IgD-negative memory B cell (primary cell): ENCODE measurements at regions not wholly inside any gene's neighbourhood (a gene's known extent, or its start where the extent isn't known, plus 50 kb on each side); places are given as distances from the start of the nearest gene placed in this dataset.
A peak's percentile ranks its signal among the peaks of the same experiment; 100 is the strongest.
"Not testable (repeated sequence)": the region's sequence is repeated elsewhere in the genome, so short reads cannot be mapped to it uniquely, and the experiment has no call there.

Experiments
- H3K27ac Mint-ChIP-seq, 3 donors: one replicate each; pipeline ENCODE4 v1.8.0; 2020 to 2022; ENCODE audit warnings: mild to moderate bottlenecking in 3 of 3, mixed read lengths in 3 of 3, moderate library complexity in 1 of 3
- H3K27me3 Mint-ChIP-seq: one replicate; pipeline ENCODE4 v1.8.0; 2021; ENCODE audit warnings: mixed read lengths
- H3K36me3 Mint-ChIP-seq: one replicate; pipeline ENCODE4 v1.8.0; 2020; ENCODE audit warnings: mild to moderate bottlenecking, mixed read lengths
- H3K4me1 Mint-ChIP-seq, 3 donors: one replicate each; pipeline ENCODE4 v1.8.0; 2020 to 2022; ENCODE audit warnings: mixed read lengths in 3 of 3, mild to moderate bottlenecking in 1 of 3
- H3K4me3 Mint-ChIP-seq, 4 donors: one replicate each; pipeline ENCODE4 v1.8.0; 2020 to 2022; ENCODE audit warnings: mild to moderate bottlenecking in 4 of 4, mixed read lengths in 4 of 4, moderate library complexity in 3 of 4
- H3K9me3 Mint-ChIP-seq, 3 donors: one replicate each; pipeline ENCODE4 v1.8.0; 2020 to 2021; ENCODE audit warnings: mixed read lengths in 3 of 3, mild to moderate bottlenecking in 1 of 3

GRCh38 chr3:127085576-127085975 is 102.7 kb downstream of the PLXNA1 start:
- peaks cover 23% of the 10 kb centered on the region for H3K27me3 Mint-ChIP-seq
- peaks cover 3% of the 10 kb centered on the region for H3K36me3 Mint-ChIP-seq

DNA sequence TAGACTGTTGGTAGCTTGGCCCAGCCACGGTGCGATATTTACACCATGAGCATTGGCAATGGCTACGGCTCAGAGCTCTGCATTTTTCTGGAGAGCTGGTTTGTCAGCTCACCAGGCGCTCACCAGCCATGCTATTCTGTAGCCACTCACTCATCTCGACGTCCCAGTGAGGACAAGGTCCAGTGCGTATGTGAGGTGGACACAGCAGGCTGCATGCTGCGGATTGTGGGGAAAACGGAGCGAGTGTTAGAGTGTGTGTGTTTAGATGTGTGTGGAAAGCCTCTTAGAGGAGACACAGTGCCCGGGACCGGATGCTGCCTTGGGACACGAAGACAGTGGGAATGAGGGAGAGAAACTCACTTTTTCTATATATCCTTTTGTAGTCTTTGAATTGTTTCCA is 103.7 kb downstream of the PLXNA1 start:
- not testable (repeated sequence) for H3K9me3 Mint-ChIP-seq, H3K27ac Mint-ChIP-seq, H3K4me3 Mint-ChIP-seq, H3K4me1 Mint-ChIP-seq, H3K36me3 Mint-ChIP-seq
- H3K27me3 Mint-ChIP-seq = peaks cover 23% of the 10 kb centered on the region

More at GRCh38 chr3:127085576-127085975, 102.7 kb downstream of the PLXNA1 start:
- Mint-ChIP-seq H3K4me1 (no peaks in the 10 kb centered on the region), H3K4me3 (no peak overlapping the region), H3K9me3 (peaks cover 0 to 3% (median 0%) of the 10 kb centered on the region in 3 donors), H3K27ac (no peak overlapping the region)

- H3K27ac Mint-ChIP-seq = no peak overlapping the region
- H3K9me3 Mint-ChIP-seq = peaks cover 0 to 3% (median 0%) of the 10 kb centered on the region in 3 donors
- H3K4me3 Mint-ChIP-seq = no peak overlapping the region
- H3K4me1 Mint-ChIP-seq = no peaks in the 10 kb centered on the region
- peaks cover 5% of the 10 kb centered on the region for H3K36me3 Mint-ChIP-seq
- H3K27me3 Mint-ChIP-seq = peaks cover 28% of the 10 kb centered on the region
Observed at GRCh38 chr3:127087441-127087840, 104.5 kb downstream of the PLXNA1 start.

DNA sequence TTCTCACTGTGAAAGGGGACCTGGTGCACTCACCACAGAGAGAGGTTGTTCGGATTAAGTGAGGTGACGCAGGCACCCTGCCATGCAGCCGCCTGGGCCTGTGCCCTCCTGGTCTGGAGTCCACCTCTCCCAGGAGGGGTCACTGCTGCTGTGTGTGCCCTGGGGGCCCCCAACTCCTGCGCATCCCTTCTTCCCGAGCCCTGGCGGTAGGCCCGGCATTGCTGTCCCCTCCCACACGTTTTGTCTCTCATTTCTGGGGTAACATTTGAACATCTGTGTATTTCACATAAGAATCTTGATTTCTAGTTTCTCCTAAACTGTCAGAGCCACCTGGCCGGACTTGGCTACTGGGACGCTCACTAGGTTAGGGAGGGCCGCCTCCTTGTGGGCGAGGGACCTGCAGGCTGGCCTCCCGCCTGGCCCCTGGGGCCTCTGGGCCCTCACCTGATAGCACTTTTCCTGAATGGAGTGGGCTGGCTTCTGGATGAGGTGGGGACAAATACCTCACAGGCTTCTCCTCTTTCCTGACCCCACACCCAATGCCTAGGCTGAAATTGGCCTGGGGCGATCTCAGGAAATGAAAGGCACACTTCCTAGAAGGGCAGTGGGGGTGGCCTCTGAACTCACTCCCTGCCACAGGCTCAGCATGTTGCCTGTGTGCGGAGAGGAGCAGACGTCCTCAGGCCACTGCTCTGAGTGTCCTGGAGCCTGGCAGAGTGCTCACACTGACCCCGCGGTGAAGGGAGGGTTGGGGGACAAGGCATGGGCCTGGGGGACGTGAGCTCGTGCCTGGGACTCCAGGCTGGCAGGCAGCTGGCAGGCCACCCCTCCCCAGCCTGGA is 104.2 kb upstream of the PRR23E start:
- no peak overlapping the region for H3K27ac Mint-ChIP-seq
- peaks cover 0 to 3% (median 0%) of the 10 kb centered on the region in 3 donors for H3K9me3 Mint-ChIP-seq
- peaks cover 3% of the 10 kb centered on the region for H3K36me3 Mint-ChIP-seq
- no peaks in the 10 kb centered on the region for H3K4me1 Mint-ChIP-seq
- H3K4me3 Mint-ChIP-seq = no peak overlapping the region
- peaks cover 24% of the 10 kb centered on the region for H3K27me3 Mint-ChIP-seq

- peaks cover 0 to 3% (median 0%) of the 10 kb centered on the region in 3 donors for H3K9me3 Mint-ChIP-seq
- H3K27ac Mint-ChIP-seq = no peak overlapping the region
- no peaks in the 10 kb centered on the region for H3K4me1 Mint-ChIP-seq
- H3K4me3 Mint-ChIP-seq = no peak overlapping the region
- H3K36me3 Mint-ChIP-seq = peaks cover 2% of the 10 kb centered on the region
- peaks cover 23% of the 10 kb centered on the region for H3K27me3 Mint-ChIP-seq
Observed at GRCh38 chr3:127089486-127090145, 103.3 kb upstream of the PRR23E start.

DNA sequence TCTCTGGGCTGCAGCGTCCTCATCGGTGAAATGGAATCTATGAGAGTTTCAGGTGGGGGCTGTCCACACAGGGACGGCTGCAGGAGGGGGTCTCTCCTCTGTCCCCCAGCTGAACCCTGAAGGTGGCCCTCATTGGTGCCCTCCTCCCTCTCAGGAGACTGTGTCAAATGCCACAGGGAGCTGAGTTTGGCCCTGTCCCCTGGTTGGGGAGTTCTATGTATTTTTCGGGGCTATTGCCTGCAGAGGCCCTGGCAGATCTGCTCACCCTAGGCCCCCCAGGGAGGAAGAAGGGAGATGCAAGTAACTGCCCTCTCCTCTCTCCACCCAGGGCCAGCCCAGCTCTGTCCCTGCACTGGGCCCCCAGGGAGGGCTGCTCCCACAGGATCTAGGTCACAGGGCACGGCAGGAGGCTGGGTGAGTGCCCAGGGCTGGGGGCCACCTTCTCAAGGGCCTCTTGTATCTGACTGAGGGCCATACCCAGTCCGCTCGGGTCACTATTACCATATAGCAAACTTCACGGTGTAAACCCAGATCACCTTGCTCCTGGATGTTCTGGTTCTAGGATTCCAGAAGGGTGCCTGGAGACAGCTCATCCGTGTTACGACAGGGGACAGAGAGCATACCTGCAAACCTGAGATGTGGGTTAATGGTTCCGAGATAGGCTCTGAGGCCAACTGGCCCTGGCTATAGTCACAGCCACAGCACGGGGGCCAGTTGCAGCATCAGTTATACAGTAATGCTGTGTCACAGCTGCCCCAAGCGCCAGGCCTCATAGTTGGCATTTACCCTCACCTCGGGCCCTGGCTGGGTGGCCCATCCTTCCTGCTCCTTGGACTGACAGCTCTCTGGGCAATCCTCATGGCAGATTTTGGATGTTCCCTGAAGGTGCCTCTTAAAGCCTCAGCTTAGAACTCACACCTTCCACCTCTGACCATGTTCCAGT is 102.4 kb upstream of the PRR23E start:
- no peak overlapping the region for H3K4me3 Mint-ChIP-seq
- no peak overlapping the region for H3K27ac Mint-ChIP-seq
- H3K36me3 Mint-ChIP-seq = peaks cover 2% of the 10 kb centered on the region
- H3K9me3 Mint-ChIP-seq = peaks cover 0 to 4% (median 3%) of the 10 kb centered on the region in 3 donors
- no peaks in the 10 kb centered on the region for H3K4me1 Mint-ChIP-seq
- peaks cover 22% of the 10 kb centered on the region for H3K27me3 Mint-ChIP-seq

- H3K4me1 Mint-ChIP-seq = no peaks in the 10 kb centered on the region
- H3K4me3 Mint-ChIP-seq = no peak overlapping the region
- no peak overlapping the region for H3K27ac Mint-ChIP-seq
- peaks cover 0 to 4% (median 2%) of the 10 kb centered on the region in 3 donors for H3K9me3 Mint-ChIP-seq
- peaks cover 19% of the 10 kb centered on the region for H3K27me3 Mint-ChIP-seq
- H3K36me3 Mint-ChIP-seq = peaks cover 2% of the 10 kb centered on the region
Observed at GRCh38 chr3:127091376-127091775, 101.6 kb upstream of the PRR23E start.

GRCh38 chr3:127092368-127092767 is 100.6 kb upstream of the PRR23E start:
- no peaks in the 10 kb centered on the region for H3K4me1 Mint-ChIP-seq
- peaks cover 2% of the 10 kb centered on the region for H3K36me3 Mint-ChIP-seq
- no peak overlapping the region for H3K4me3 Mint-ChIP-seq

GRCh38 chr3:127092776-127093175 is 100.2 kb upstream of the PRR23E start:
- Mint-ChIP-seq H3K27ac (no peak overlapping the region), H3K27me3 (peaks cover 19% of the 10 kb centered on the region), H3K4me3 (no peak overlapping the region), H3K36me3 (peaks cover 2% of the 10 kb centered on the region), H3K9me3 (peaks cover 0 to 4% (median 2%) of the 10 kb centered on the region in 3 donors), H3K4me1 (no peaks in the 10 kb centered on the region)

More at GRCh38 chr3:127092368-127092767, 100.6 kb upstream of the PRR23E start:
- Mint-ChIP-seq H3K27me3 (peaks cover 21% of the 10 kb centered on the region), H3K9me3 (peaks cover 0 to 4% (median 2%) of the 10 kb centered on the region in 3 donors), H3K27ac (no peak overlapping the region)

DNA sequence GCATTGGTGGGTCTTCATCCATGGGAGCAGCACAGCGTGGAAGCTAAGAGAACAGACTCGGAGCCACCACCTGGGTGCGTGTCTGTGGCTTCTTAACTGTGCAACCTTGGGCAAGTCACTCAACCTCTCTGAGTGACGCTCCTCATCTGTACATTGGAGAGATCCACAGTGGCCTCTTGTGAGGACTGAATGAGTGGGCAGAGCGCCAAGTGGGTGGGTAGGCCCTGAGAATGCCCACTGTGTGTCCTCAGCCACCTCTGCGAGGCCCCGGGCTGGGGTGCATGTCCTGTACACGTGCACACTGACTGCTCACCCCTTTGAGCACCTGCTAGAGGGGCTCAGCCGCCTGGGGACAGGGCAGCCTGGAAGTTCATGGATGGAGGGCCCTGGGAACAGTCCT is 99.6 kb upstream of the PRR23E start:
- Mint-ChIP-seq H3K4me3 (peak overlapping the region in 1 of 4 donors; percentile 66), H3K27me3 (peaks cover 19% of the 10 kb centered on the region), H3K4me1 (no peaks in the 10 kb centered on the region), H3K27ac (no peak overlapping the region), H3K9me3 (peaks cover 0 to 4% (median 2%) of the 10 kb centered on the region in 3 donors), H3K36me3 (peaks cover 2% of the 10 kb centered on the region)

GRCh38 chr3:127095774-127096173 is 97.2 kb upstream of the PRR23E start:
- Mint-ChIP-seq H3K27me3 (peaks cover 16% of the 10 kb centered on the region), H3K36me3 (peaks cover 2% of the 10 kb centered on the region), H3K9me3 (peaks cover 0 to 4% (median 2%) of the 10 kb centered on the region in 3 donors), H3K4me3 (no peak overlapping the region), H3K27ac (no peak overlapping the region), H3K4me1 (no peaks in the 10 kb centered on the region)

DNA sequence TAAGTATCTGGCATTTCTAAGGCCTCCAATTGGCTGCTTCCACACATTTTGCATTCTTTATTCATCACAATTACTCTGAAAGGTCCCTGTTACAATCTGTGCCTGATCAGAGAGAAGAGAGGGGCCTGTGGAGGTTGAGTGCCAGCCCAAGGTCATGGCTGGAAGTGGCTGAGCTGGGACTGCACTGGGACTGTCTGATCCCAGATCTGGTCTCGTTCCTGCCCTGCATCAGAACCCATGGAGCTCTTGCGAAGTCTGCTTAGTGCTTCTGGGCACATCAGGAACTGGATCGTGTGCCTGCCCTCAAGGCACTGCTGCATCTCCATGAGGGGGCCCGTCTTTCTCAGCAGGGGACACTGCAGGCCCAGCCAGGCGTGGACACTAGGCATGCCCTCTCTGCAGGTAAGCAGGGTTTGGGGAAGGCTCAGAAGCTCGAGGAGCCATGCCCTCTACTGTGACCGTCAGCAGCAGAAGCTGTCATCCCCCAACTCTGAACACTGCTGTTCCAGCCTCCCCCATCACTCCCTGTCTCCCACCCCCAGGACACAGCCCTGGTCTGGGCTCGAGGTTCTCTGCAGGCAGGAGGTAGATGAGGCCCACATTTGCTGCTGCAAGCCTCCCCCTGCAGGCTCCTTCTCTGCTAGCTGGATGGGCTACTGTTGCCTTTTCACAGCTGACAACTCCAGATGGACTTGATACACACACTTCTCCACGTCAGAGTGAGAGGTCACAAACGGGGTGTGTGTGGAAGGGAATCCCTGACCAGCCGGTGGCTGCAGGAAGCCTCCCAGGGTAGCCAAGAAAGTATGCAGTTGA is 96.5 kb upstream of the PRR23E start:
- Mint-ChIP-seq H3K36me3 (peaks cover 2% of the 10 kb centered on the region), H3K4me1 (no peaks in the 10 kb centered on the region), H3K27ac (no peak overlapping the region), H3K4me3 (no peak overlapping the region), H3K9me3 (peaks cover 0 to 4% (median 2%) of the 10 kb centered on the region in 3 donors), H3K27me3 (peaks cover 13% of the 10 kb centered on the region)

- Mint-ChIP-seq H3K4me1 (no peaks in the 10 kb centered on the region), H3K27me3 (peaks cover 7% of the 10 kb centered on the region), H3K36me3 (no peaks in the 10 kb centered on the region), H3K27ac (no peak overlapping the region), H3K9me3 (peaks cover 0 to 4% (median 0%) of the 10 kb centered on the region in 3 donors), H3K4me3 (no peak overlapping the region)
Observed at GRCh38 chr3:127097072-127097405, 95.9 kb upstream of the PRR23E start.

DNA sequence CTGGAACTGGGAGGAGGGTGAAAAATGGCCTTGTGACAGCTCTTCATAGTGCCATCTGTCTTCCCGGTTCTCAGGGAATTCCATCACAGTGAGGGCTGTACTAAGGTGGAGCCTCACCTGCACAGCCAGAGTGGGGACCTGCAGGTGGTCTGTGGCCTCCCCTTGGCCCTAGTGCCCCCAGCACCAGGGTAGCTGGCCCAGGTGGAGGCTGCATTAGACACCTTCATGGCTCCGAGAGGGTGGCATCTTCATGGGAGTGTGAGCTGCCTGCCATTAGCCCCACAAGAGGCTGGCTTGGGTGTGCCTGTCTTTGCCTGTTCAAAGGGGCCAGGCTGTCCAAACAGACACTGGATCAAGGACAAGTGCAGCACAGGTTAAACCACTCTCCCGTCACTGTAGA is 95.5 kb upstream of the PRR23E start:
- no peak overlapping the region for H3K4me3 Mint-ChIP-seq
- peaks cover 0 to 4% (median 0%) of the 10 kb centered on the region in 3 donors for H3K9me3 Mint-ChIP-seq
- H3K27me3 Mint-ChIP-seq = peaks cover 7% of the 10 kb centered on the region
- no peaks in the 10 kb centered on the region for H3K36me3 Mint-ChIP-seq
- H3K27ac Mint-ChIP-seq = no peak overlapping the region
- H3K4me1 Mint-ChIP-seq = no peaks in the 10 kb centered on the region
